22Rv1 (cell line): ENCODE measurements at regions not wholly inside any gene's neighbourhood (a gene's known extent, or its start where the extent isn't known, plus 50 kb on each side); places are given as distances from the start of the nearest gene placed in this dataset.

ENCODE experiments used
- H3K27ac ChIP-seq: fragments of 450-650 bp; 2 replicates; pipeline ENCODE4 v1.5.1; 2017
- ZFX ChIP-seq: fragments of 450-650 bp; IDR thresholded peaks from 2 replicates; pipeline ENCODE4 v1.6.1; 2017; ENCODE audit warnings: antibody characterized with exemption, borderline replicate concordance
- TF ChIP-seq, protein P1 (sequence below): fragments of 450-650 bp; IDR thresholded peaks from 2 replicates; pipeline ENCODE4 v1.5.1; 2017; ENCODE audit warnings: mild to moderate bottlenecking

GRCh38 chr5:98639274-98639673 is 134.2 kb upstream of the RGMB start:
- TF ChIP-seq, protein P1, sequence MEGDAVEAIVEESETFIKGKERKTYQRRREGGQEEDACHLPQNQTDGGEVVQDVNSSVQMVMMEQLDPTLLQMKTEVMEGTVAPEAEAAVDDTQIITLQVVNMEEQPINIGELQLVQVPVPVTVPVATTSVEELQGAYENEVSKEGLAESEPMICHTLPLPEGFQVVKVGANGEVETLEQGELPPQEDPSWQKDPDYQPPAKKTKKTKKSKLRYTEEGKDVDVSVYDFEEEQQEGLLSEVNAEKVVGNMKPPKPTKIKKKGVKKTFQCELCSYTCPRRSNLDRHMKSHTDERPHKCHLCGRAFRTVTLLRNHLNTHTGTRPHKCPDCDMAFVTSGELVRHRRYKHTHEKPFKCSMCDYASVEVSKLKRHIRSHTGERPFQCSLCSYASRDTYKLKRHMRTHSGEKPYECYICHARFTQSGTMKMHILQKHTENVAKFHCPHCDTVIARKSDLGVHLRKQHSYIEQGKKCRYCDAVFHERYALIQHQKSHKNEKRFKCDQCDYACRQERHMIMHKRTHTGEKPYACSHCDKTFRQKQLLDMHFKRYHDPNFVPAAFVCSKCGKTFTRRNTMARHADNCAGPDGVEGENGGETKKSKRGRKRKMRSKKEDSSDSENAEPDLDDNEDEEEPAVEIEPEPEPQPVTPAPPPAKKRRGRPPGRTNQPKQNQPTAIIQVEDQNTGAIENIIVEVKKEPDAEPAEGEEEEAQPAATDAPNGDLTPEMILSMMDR: no peak
- TF ChIP-seq ZFX: no peak
- H3K27ac ChIP-seq: no peak overlapping the region

GRCh38 chr5:98641671-98642070 is 131.8 kb upstream of the RGMB start:
- TF ChIP-seq, protein P1: no peak
- TF ChIP-seq ZFX: no peak

GRCh38 chr5:98643569-98643968 is 129.9 kb upstream of the RGMB start:
- TF ChIP-seq, protein P1: no peak
- TF ChIP-seq ZFX: no peak
- no peak overlapping the region for H3K27ac ChIP-seq

More at GRCh38 chr5:98641671-98642070, 131.8 kb upstream of the RGMB start:
- H3K27ac ChIP-seq: no peak overlapping the region

DNA sequence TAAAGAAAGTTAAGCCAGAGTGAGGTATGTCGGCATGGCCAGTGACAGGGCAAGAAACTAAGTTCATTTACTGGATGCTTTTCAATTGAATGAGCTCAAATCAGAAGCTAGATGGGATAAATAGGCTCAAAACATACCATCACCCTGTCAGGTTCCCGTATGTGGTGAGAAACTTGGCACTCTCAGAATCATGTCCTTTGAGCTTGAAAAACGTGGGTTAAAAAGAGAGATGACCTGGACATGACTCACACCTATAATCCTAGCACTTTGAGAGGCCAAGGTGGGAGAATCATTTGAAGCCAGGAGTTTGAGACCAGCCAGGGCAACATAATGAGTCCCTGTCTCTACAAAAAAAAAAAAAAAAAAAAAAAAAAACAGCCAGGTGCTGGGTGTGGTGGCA is 121.7 kb upstream of the RGMB start:
- no peak for TF ChIP-seq ZFX
- TF ChIP-seq, protein P1: no peak
- H3K27ac ChIP-seq: no peak overlapping the region

DNA sequence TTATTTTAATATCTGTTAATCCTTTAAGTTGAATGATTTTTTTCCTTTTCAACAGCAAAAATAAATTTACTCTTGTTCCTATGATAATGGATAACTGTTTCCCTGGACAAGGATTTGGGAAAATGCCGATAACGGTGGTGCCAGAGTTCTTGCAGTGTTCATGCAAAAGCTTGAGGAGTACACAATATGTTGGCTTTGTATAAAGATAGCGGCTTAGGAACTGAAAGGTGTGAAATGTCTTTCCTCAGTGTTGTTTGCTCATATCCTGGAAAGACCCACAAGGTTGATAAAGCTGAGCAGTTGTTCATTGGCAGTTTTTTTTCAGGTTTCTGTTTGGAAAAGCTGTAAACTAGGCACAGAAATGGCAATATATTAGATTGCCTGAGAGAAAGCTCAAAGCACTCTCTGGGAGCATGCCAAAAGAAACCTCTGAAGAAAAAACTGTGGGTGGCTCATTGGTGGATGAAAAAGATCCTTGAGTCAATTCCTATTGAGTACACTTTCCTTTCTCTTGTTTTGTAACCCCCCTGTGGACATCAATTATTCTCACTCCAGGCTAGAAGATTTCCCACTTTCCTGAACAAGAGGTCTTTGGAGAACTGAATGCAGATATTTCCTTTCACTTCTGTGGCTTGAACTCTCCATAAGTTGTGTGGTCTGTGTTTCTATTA is 117.2 kb upstream of the RGMB start:
- H3K27ac ChIP-seq: no peak overlapping the region
- no peak for TF ChIP-seq ZFX
- TF ChIP-seq, protein P1: no peak

- H3K27ac ChIP-seq: no peak overlapping the region
- TF ChIP-seq ZFX: no peak
- TF ChIP-seq, protein P1: no peak
Observed at GRCh38 chr5:98656796-98657195, 116.7 kb upstream of the RGMB start.

DNA sequence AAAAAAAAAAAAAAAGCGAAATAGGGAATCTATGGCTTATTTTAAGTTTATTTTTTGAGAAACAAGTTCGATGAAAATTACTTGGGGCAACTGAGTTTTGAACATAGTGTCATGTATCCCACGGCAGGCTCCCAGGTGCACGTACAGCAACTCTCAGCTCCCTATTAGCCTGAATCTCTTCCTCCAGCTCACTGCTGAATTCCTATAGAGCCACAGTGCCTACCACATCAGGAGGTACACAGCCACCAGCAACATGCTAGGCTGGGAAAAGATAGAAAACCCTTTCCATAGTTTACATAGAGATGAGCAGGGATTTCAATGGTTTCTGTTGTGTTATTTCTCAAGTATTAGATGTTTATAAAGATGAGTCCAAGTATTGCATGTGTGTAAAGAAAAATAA is 115.9 kb upstream of the RGMB start:
- TF ChIP-seq, protein P1: no peak
- TF ChIP-seq ZFX: no peak
- no peak overlapping the region for H3K27ac ChIP-seq
